Caki2 (cell line): ENCODE measurements at regions not wholly inside any gene's neighbourhood (a gene's known extent, or its start where the extent isn't known, plus 50 kb on each side); places are given as distances from the start of the nearest gene placed in this dataset.

ENCODE experiments used
- DNase-seq: peaks from one replicate; pipeline ENCODE4 v3.0.0-alpha.2; 2015; ENCODE audit warnings: low read depth
- in situ Hi-C: cut with HindIII; loops from 2 replicates; pipeline ENCODE4 v1.10.0; 2016; ENCODE audit warnings: low sequenced_read_pairs, low pct_unique_long_range_greater_than_20kb, mixed read lengths

DNA sequence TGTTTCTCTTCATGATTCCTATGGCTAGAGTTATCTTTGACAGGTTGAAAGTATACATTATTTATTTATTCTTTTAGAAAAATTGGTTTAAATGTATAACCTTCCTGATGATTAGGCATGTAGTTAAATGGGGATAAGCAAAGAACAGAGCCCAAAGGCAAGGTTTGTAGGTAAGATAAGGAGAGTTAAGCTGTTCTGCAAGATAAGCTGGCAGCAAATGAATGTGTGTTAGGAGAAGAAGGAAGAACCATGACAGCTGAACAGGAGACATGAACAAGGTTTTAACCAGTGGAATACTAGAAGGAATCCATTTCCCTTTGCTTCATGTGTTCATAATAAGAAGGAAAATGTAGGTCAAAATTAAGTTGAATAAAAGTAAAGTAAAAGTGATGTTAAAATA, 1330.1 kb upstream of the USP15 start:
- DNase-seq: no peak
- in situ Hi-C loops: no loop called here

- in situ Hi-C loops: no loop called here
- DNase-seq: no peak
Observed at GRCh38 chr12:60935981-60936761, 1324.0 kb upstream of the USP15 start.

DNA sequence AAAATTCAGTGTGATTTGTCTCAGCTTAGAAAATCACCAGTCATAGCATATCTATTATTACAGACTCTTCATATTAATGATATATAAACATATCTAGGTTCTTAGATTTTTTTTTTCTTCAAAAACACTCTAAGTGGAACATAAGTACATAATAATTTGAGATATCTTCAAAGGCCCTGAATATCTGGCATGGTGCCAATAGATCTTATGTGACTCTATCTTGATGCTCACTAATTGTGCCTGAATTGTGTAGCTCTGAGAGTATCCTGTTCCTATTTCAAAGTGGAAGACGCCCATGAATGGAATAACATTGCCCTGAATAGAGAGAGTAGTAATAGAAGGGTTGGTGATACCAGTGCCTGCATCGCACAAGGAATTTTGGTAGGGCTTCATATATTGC, 1312.7 kb upstream of the USP15 start:
- in situ Hi-C loops: no loop called here
- DNase-seq: no peak

GRCh38 chr12:60967128-60967527, 1293.1 kb upstream of the USP15 start:
- DNase-seq: no peak
- in situ Hi-C loops: no loop called here

GRCh38 chr12:60977966-60978365, 1282.2 kb upstream of the USP15 start:
- DNase-seq: no peak
- in situ Hi-C loops: no loop called here

DNA sequence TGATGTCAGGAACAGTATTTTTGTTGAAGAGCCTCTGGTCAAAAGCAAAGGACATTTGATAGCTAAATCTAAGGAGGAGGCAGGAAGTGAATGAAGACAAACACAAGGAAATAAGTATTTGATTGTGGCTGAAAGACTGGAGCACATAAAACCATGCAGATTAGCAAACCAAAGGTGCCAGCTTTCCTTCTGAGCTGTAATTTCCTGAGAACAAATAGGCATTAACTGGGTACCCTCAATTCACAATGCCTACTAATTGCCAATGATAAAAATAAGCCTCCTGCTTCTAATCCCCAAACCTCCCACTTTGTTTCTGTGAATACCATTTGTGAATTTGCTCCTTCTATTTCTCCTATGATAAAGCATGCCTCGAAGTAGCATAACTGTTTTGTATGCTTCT, 1279.6 kb upstream of the USP15 start:
- in situ Hi-C loops: no loop called here
- DNase-seq: no peak

GRCh38 chr12:60981473-60981872, 1278.7 kb upstream of the USP15 start:
- no peak for DNase-seq
- in situ Hi-C loops: no loop called here

DNA sequence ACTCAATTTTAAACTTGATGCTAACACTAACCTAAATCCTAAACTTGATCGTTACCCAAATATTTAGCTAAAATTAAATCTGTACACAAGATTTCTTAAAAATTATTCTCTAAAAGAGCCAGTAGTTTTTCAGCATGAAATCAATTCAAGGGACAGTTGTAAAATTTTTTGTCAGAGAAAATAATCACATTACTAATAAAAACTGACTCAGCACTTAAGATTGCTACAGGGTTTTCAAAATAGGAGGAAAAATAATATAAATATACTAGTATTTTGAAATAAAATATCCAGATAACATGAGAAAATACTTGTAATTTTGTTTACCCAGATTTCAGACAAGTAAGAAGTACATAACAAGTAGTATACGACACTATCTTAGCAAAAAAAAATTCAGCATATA, 1268.1 kb upstream of the USP15 start:
- DNase-seq: no peak
- in situ Hi-C loops: no loop called here

GRCh38 chr12:60995256-60995825, 1264.9 kb upstream of the USP15 start:
- in situ Hi-C loops: no loop called here
- DNase-seq: no peak

DNA sequence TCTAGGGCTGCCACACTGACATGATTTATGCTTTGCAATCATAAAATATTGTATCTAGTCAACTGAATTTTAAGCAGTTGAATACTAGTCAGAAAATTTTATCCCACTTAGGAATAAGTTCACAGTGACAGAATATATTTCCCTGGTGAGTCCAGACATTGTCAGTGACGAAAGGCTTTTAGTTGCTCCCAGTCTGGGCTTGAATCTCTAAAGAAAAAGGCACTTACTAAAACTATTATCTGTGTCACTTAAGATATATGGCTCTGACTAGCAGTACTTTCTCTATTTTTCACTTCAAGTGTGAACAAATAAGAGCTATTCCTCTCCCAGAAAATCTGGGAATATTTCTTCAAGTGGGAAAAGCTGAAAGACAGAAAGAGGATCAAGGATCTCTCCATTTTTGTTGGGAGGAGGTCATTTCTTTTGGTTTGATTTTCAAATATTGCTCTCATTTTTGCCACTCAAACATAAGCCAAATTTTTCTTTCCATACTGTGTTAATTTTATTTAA, 1262.3 kb upstream of the USP15 start:
- in situ Hi-C loops: no loop called here
- no peak for DNase-seq

DNA sequence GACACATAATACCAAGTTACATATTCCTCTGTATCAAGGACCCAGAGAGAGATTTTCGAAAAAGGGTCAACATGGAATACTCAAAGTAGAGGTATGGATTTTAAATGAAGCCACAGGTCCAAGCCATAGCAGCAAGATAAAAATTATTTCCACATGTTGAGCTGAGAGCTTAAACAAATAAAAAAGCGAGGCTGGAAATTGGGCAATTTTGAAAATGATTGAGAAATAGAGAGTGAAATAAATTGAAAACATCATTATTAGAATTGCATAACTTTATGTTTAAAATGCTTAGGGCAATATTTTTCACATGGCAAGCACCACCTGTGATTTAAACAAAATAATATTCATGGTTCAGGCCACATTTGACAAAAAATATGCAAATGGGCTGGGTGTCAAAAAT, 1251.0 kb upstream of the USP15 start:
- in situ Hi-C loops: no loop called here
- no peak for DNase-seq

GRCh38 chr12:61011767-61012423, 1248.3 kb upstream of the USP15 start:
- no peak for DNase-seq
- in situ Hi-C loops: no loop called here

- no peak for DNase-seq
- in situ Hi-C loops: no loop called here
Observed at GRCh38 chr12:61018571-61018970, 1241.6 kb upstream of the USP15 start.

- DNase-seq: no peak
- in situ Hi-C loops: no loop called here
Observed at GRCh38 chr12:61023231-61023630, 1237.0 kb upstream of the USP15 start.

DNA sequence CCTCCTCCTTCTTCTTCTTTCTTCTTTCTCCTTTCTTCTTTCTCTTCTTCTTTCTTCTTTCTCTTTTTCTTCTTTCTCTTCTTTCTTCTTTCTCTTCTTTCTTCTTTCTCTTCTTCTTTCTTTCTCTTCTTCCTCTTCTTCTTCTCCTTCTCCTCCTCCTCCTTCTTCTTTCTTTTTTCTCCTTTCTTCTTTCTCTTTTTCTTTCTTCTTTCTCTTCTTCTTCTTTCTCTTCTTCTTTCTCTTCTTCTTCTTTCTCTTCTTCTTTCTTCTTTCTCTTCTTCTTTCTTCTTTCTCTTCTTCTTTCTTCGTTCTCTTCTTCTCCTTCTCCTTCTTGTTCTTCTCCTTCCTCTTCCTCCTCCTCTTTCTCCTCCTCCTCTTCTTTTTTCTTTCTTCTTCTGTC, 1230.7 kb upstream of the USP15 start:
- in situ Hi-C loops: no loop called here

GRCh38 chr12:61037792-61038191, 1222.4 kb upstream of the USP15 start:
- in situ Hi-C loops: no loop called here
- peak; percentile 3 for DNase-seq

More for the DNA sequence above, 1230.7 kb upstream of the USP15 start:
- no peak for DNase-seq

GRCh38 chr12:61043838-61044237, 1216.4 kb upstream of the USP15 start:
- in situ Hi-C loops: no loop called here
- no peak for DNase-seq

- no peak for DNase-seq
- in situ Hi-C loops: no loop called here
Observed at GRCh38 chr12:61044766-61045165, 1215.4 kb upstream of the USP15 start.

DNA sequence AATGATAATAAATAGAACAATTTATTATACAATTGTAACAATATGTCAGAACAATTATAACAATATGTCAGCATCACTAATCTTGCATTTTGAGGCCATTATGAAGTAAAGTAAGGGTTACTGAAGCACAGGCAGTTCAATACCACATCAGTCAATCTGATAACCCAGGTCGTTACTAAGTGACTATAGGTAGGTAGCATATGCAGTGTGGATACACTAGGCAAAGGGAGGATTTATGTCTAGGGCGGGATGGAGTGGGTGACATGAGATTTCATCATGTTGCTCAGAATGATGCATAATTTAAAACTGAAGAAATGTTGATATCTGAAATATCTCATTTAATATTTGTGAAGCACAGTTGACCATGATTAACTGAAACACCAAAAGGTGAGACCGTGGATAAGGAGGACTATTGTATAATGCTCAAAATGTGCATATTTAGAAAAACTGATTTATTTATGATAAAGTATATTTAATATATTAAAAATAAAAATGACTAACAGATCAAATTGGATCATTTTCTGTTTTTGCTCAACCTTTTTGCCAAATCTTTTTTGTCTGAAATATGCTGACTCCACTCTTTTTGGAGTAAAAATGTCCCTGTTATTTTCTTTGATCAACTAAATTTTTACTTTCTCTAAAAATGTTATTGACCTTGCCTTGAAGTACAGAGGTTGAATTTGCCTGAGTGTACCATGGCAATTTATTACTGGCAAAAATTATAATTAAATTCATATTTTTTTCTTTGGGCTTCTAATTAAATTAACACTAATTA, 1189.4 kb upstream of the USP15 start:
- DNase-seq: no peak
- in situ Hi-C loops: no loop called here
